ENCODE measurements at regions not wholly inside any gene's neighbourhood (a gene's known extent, or its start where the extent isn't known, plus 50 kb on each side); places are given as distances from the start of the nearest gene placed in this dataset.

- TF ChIP-seq CTCF (conservative IDR thresholded peaks at IDR 0.05; ENCODE audit: low read length) (no peak), EZH2phosphoT487 (IDR thresholded peaks at IDR 0.05; ENCODE audit: borderline replicate concordance) (no peak)
Measured at GRCh38 chr7:67752227-67752626, 755.6 kb downstream of the TYW1 start.
